Stimulated activated CD8-positive, alpha-beta memory T cell treated with anti-CD3 and anti-CD28 coated beads, Interleukin-12 subunit alpha, Interleukin-12 subunit beta, amount 100 ng/mL, for 24 hours (primary cell): ENCODE measurements at regions not wholly inside any gene's neighbourhood (a gene's known extent, or its start where the extent isn't known, plus 50 kb on each side); places are given as distances from the start of the nearest gene placed in this dataset.
"Not testable (repeated sequence)": the region's sequence is repeated elsewhere in the genome, so short reads cannot be mapped to it uniquely, and the experiment has no call there.

Experiments used
- DNase-seq: peaks from one replicate; pipeline ENCODE4 v3.0.0-alpha.2; 2020; ENCODE audit errors: extremely low read depth

- no peak for DNase-seq
These were observed 198.2 kb downstream of the IGLL1 start for GRCh38 chr22:23381661-23382427.

GRCh38 chr22:23380911-23381310 lies 199.2 kb downstream of the IGLL1 start:
- no peak for DNase-seq

GRCh38 chr22:23380230-23380573 lies 199.9 kb downstream of the IGLL1 start:
- DNase-seq, result no peak

GRCh38 chr22:23379540-23380229 lies 199.4 kb downstream of the BCR start:
- not testable (repeated sequence) for DNase-seq

GRCh38 chr22:23377767-23378166 lies 197.5 kb downstream of the BCR start:
- no peak for DNase-seq

- DNase-seq, result no peak
These were observed 195.9 kb downstream of the BCR start for GRCh38 chr22:23376256-23376655.

GRCh38 chr22:23375031-23375827 lies 194.9 kb downstream of the BCR start:
- no peak for DNase-seq

GRCh38 chr22:23373601-23374000 lies 193.3 kb downstream of the BCR start:
- DNase-seq, result no peak

GRCh38 chr22:23370251-23370650 lies 189.9 kb downstream of the BCR start:
- no peak for DNase-seq

GRCh38 chr22:23369054-23369685 lies 188.9 kb downstream of the BCR start:
- DNase-seq, result no peak
